ENCODE measurements at regions not wholly inside any gene's neighbourhood (a gene's known extent, or its start where the extent isn't known, plus 50 kb on each side); places are given as distances from the start of the nearest gene placed in this dataset.

DNA sequence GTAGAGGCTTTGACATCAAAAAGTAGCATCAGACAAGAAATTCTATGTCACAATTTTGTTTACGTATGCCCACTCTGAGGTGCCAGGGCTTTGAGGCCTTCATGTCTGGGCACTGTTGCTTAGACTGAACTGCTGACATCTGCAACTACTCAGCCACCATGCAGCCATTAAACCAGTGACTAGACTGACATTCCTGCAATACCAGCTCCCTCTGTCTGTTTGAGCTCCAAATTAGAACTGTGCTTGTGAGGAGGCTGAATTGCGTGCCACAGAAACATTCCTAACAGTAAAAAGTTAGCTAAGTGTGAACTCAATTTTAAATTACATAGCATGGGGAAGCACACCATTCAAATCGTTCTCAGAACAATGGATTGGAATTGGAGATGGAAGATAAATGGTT is 163.2 kb downstream of the INSIG2 start:
- Histone ChIP-seq H3K4me3 (ENCODE audit: low read depth, low read length) (no peak overlapping the region), H3K36me3 (ENCODE audit: control insufficient read depth, insufficient read depth, low read length) (no peaks in the 10 kb centered on the region), H3K4me1 (ENCODE audit: control insufficient read depth, insufficient read depth, low read length) (no peaks in the 10 kb centered on the region), H3K9me3 (ENCODE audit: control insufficient read depth, insufficient read depth, low read length) (no peaks in the 10 kb centered on the region), H3K27me3 (ENCODE audit: control insufficient read depth, insufficient read depth, low read length) (no peaks in the 10 kb centered on the region), H3K27ac (ENCODE audit: low read depth, low read length) (no peak overlapping the region)
- no peak for DNase-seq (ENCODE audit: low read depth in 4 of 6, low spot score in 6 of 6)
- 77% methylated on average over 1 of the region's 3 CpGs for whole genome bisulfite sequencing (ENCODE audit: insufficient coverage)

DNA sequence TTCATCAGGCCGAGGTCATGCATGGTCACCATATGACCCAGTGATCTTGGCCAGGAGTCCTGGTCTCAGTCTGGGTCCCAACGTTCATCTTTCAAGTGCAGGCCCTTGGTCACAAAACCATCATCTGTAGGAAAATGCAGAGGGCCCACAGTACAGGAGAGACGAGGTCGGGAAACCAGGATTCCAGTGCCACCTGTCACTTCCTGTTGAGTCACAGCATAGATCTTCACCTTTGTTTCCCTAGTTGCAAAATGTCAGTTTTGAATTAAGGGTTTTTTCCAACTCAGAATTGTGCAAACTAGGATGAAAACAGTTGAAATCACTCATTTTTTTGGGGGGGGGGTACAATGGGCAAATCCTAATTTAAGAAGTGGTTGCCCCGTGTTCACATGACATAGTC is 162.2 kb downstream of the INSIG2 start:
- Histone ChIP-seq H3K27ac (ENCODE audit: low read depth, low read length) (no peak overlapping the region), H3K36me3 (ENCODE audit: control insufficient read depth, insufficient read depth, low read length) (no peaks in the 10 kb centered on the region), H3K27me3 (ENCODE audit: control insufficient read depth, insufficient read depth, low read length) (no peaks in the 10 kb centered on the region), H3K4me1 (ENCODE audit: control insufficient read depth, insufficient read depth, low read length) (no peaks in the 10 kb centered on the region), H3K4me3 (ENCODE audit: low read depth, low read length) (no peak overlapping the region), H3K9me3 (ENCODE audit: control insufficient read depth, insufficient read depth, low read length) (no peaks in the 10 kb centered on the region)
- DNase-seq (ENCODE audit: low read depth in 4 of 6, low spot score in 6 of 6): no peak
- WGBS (ENCODE audit: insufficient coverage): 89% methylated on average over 5 of the region's 5 CpGs

DNA sequence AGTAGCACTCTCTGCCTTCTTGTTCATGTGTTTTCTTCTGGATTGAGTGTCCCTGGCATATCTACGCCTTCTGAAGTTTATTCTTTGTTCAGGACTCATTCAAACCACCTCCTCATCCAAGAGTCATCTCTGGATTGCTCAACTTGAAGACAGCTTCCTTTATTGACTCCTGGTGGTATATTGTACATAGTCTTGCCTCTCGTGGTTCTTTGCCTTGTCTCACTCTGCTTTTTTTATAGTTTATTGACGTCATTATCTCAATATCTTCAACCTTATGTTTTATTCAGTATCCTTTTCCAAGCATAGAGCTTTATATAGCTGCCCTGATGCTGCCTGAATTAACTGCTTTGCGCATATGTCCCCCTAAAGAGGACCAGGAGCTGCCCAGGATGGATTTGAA is 161.7 kb downstream of the INSIG2 start:
- Histone ChIP-seq H3K36me3 (ENCODE audit: control insufficient read depth, insufficient read depth, low read length) (no peaks in the 10 kb centered on the region), H3K4me3 (ENCODE audit: low read depth, low read length) (no peak overlapping the region), H3K27ac (ENCODE audit: low read depth, low read length) (no peak overlapping the region), H3K4me1 (ENCODE audit: control insufficient read depth, insufficient read depth, low read length) (no peaks in the 10 kb centered on the region), H3K27me3 (ENCODE audit: control insufficient read depth, insufficient read depth, low read length) (no peaks in the 10 kb centered on the region), H3K9me3 (ENCODE audit: control insufficient read depth, insufficient read depth, low read length) (no peaks in the 10 kb centered on the region)
- no peak for DNase-seq (ENCODE audit: low read depth in 4 of 6, low spot score in 6 of 6)
- WGBS (ENCODE audit: insufficient coverage): 33% methylated on average over 1 of the region's 4 CpGs

DNA sequence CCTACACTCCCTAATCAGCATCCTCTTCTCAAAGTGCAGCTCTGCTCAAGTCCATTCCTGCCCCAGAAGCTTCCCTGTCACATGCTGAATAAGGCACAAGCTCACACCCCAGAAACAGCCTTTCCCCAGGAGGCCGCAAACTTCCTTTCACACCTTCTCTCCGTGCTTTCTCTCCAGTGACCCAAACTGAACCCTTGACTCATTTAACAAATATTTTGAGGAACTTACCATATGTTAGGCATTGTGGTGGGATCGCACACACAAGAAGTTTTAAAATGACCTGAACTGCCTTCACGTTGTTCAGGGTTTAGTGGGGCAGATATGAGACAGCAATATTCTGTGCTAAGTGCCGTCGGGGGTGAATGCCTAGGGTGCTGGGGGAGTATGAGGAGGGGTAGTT is 161.3 kb downstream of the INSIG2 start:
- WGBS (ENCODE audit: insufficient coverage): no CpG with 5 or more reads among the region's 6 CpGs
- H3K27ac ChIP-seq (ENCODE audit: low read depth, low read length): no peak overlapping the region
- H3K27me3 ChIP-seq (ENCODE audit: control insufficient read depth, insufficient read depth, low read length): no peaks in the 10 kb centered on the region
- H3K4me3 ChIP-seq (ENCODE audit: low read depth, low read length): no peak overlapping the region
- DNase-seq (ENCODE audit: low read depth in 4 of 6, low spot score in 6 of 6): no peak
- H3K4me1 ChIP-seq (ENCODE audit: control insufficient read depth, insufficient read depth, low read length): no peaks in the 10 kb centered on the region
- H3K36me3 ChIP-seq (ENCODE audit: control insufficient read depth, insufficient read depth, low read length): no peaks in the 10 kb centered on the region
- H3K9me3 ChIP-seq (ENCODE audit: control insufficient read depth, insufficient read depth, low read length): no peaks in the 10 kb centered on the region

DNA sequence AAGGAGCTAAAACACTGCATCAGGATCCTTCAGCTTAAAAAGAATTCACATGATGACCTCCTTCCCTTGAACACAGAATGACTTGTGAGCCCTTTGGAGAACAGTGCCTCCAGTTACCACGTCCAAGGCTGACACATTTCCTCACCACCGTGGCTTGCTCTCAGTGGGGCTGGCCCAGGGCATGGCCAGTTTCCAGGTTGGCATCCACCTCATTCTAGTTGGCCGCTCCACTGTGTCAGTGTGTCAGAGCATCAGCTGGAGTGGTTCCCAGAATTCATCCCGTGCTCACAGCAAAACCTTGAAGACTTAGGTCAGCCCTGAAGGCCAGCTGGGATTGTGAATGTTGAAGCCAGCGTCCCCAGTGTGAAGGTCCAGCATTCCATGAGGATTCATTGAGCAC is 158.5 kb downstream of the INSIG2 start:
- WGBS (ENCODE audit: insufficient coverage): 45% methylated on average over 5 of the region's 5 CpGs
- no peaks in the 10 kb centered on the region for H3K27me3 ChIP-seq (ENCODE audit: control insufficient read depth, insufficient read depth, low read length)
- no peaks in the 10 kb centered on the region for H3K36me3 ChIP-seq (ENCODE audit: control insufficient read depth, insufficient read depth, low read length)
- no peaks in the 10 kb centered on the region for H3K9me3 ChIP-seq (ENCODE audit: control insufficient read depth, insufficient read depth, low read length)
- peak in 1 of 6 donors; percentile 47 for DNase-seq (ENCODE audit: low read depth in 4 of 6, low spot score in 6 of 6)
- H3K4me1 ChIP-seq (ENCODE audit: control insufficient read depth, insufficient read depth, low read length): no peaks in the 10 kb centered on the region
- no peak overlapping the region for H3K27ac ChIP-seq (ENCODE audit: low read depth, low read length)
- H3K4me3 ChIP-seq (ENCODE audit: low read depth, low read length): no peak overlapping the region

DNA sequence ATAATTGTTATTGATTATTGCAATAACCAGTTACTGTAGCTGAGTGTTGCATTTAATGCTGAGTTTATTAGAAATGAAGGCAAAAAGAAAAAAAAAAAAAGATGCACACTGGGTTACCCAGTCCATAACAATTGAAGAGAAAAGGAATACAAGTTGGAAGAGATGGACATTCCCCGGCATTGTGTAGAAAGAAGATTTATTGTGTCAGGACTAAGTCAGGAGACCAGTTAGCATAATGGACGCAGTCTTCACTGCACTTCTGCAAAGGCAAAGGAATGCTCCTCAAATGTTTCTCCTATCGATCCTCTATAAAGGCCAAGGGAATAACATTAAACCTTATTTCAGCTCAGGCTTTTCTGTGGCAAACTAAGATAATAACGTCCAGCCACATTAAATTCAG is 157.8 kb downstream of the INSIG2 start:
- DNase-seq (ENCODE audit: low read depth in 4 of 6, low spot score in 6 of 6): no peak
- no peaks in the 10 kb centered on the region for H3K27me3 ChIP-seq (ENCODE audit: control insufficient read depth, insufficient read depth, low read length)
- WGBS (ENCODE audit: insufficient coverage): 44% methylated on average over 3 of the region's 4 CpGs
- no peaks in the 10 kb centered on the region for H3K9me3 ChIP-seq (ENCODE audit: control insufficient read depth, insufficient read depth, low read length)
- no peak overlapping the region for H3K4me3 ChIP-seq (ENCODE audit: low read depth, low read length)
- no peaks in the 10 kb centered on the region for H3K36me3 ChIP-seq (ENCODE audit: control insufficient read depth, insufficient read depth, low read length)
- H3K4me1 ChIP-seq (ENCODE audit: control insufficient read depth, insufficient read depth, low read length): no peaks in the 10 kb centered on the region
- no peak overlapping the region for H3K27ac ChIP-seq (ENCODE audit: low read depth, low read length)

DNA sequence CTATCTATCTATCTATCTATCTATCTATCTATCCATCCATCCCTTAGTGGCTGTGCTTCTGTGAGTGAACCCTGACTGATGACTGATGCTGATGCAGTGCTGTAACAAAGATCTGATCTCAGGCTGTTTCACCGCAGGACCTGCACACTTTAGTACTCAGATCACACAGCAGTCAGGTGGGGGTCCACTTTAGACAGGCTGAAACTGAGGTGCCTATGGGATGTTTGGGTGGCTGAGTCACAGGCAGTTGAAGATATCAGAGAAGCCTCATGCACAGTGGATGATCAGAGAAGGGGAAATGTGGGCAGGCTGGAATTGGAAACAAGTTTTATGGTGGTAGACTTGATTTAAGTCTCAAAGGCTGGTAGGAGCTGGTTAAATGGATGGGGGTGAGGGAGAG is 156.4 kb downstream of the INSIG2 start:
- WGBS (ENCODE audit: insufficient coverage): 100% methylated on average over 1 of the region's 1 CpG
- H3K9me3 ChIP-seq (ENCODE audit: control insufficient read depth, insufficient read depth, low read length): no peaks in the 10 kb centered on the region
- H3K36me3 ChIP-seq (ENCODE audit: control insufficient read depth, insufficient read depth, low read length): no peaks in the 10 kb centered on the region
- no peak overlapping the region for H3K4me3 ChIP-seq (ENCODE audit: low read depth, low read length)
- H3K27ac ChIP-seq (ENCODE audit: low read depth, low read length): no peak overlapping the region
- no peaks in the 10 kb centered on the region for H3K27me3 ChIP-seq (ENCODE audit: control insufficient read depth, insufficient read depth, low read length)
- no peak for DNase-seq (ENCODE audit: low read depth in 4 of 6, low spot score in 6 of 6)
- H3K4me1 ChIP-seq (ENCODE audit: control insufficient read depth, insufficient read depth, low read length): no peaks in the 10 kb centered on the region

DNA sequence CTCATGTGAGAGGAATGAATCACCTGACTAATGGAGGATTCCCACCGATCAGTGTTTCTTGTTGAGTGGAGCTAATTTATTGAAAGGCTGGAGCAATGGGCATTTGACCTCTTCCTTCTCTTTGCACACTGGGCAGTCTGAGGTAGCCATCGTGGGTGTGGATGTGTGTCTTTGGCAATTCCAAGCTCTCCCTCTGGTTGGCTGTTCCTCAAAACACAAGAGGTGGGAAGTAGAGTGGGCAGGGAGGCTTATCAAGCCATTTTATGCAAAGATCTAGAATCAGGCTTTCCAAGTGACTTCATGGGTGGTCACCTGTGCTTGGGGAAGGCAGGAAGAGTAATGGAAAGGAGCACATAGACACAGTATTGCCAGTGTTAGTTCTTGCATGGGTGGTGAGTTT is 154.8 kb downstream of the INSIG2 start:
- 67% methylated on average over 2 of the region's 2 CpGs for WGBS (ENCODE audit: insufficient coverage)
- H3K9me3 ChIP-seq (ENCODE audit: control insufficient read depth, insufficient read depth, low read length): no peaks in the 10 kb centered on the region
- no peaks in the 10 kb centered on the region for H3K27me3 ChIP-seq (ENCODE audit: control insufficient read depth, insufficient read depth, low read length)
- DNase-seq (ENCODE audit: low read depth in 4 of 6, low spot score in 6 of 6): no peak
- H3K36me3 ChIP-seq (ENCODE audit: control insufficient read depth, insufficient read depth, low read length): no peaks in the 10 kb centered on the region
- no peak overlapping the region for H3K4me3 ChIP-seq (ENCODE audit: low read depth, low read length)
- H3K27ac ChIP-seq (ENCODE audit: low read depth, low read length): no peak overlapping the region
- no peaks in the 10 kb centered on the region for H3K4me1 ChIP-seq (ENCODE audit: control insufficient read depth, insufficient read depth, low read length)

DNA sequence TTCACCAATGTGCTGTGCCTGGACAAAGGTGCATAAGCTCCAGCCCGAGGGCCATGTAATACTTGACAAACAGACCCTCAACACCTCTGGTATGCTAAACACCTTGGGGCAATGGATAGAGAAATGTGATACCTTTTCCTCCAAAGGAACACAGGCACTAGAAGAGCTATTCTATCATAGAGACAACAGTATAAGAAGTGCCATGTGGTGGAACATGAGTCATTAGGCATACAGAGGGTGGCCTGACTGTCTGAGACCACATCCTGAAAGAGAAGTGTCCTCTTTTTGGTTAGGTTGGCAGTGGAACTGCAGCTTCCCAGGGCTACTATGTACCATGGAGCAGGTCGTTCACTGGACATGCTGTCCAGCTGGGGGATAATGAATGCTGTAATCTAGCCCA is 153.9 kb downstream of the INSIG2 start:
- Histone ChIP-seq H3K27me3 (ENCODE audit: control insufficient read depth, insufficient read depth, low read length) (no peaks in the 10 kb centered on the region), H3K36me3 (ENCODE audit: control insufficient read depth, insufficient read depth, low read length) (no peaks in the 10 kb centered on the region), H3K4me1 (ENCODE audit: control insufficient read depth, insufficient read depth, low read length) (no peaks in the 10 kb centered on the region), H3K27ac (ENCODE audit: low read depth, low read length) (no peak overlapping the region), H3K4me3 (ENCODE audit: low read depth, low read length) (no peak overlapping the region), H3K9me3 (ENCODE audit: control insufficient read depth, insufficient read depth, low read length) (no peaks in the 10 kb centered on the region)
- DNase-seq (ENCODE audit: low read depth in 4 of 6, low spot score in 6 of 6): no peak
- WGBS (ENCODE audit: insufficient coverage): 75% methylated on average over 1 of the region's 2 CpGs

DNA sequence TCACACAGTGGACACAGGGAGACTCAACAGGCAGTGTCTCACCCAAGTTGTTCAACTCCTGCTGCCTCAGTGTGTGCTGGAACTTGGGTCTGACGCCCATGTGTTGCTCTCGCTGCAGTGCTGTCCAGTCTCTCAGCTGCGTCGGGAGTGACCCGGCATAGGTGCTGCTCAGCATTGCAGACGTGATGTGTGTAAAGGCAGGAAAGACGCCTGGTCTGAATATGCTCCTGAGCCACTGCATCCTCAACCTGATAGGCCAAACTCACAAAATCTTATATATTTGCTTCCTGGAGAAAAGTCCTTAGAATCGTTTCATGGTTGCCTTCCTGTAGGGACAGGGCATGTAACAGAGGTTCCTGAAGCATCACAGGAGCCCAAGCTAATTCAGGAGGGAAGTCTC is 152.9 kb downstream of the INSIG2 start:
- no peaks in the 10 kb centered on the region for H3K27me3 ChIP-seq (ENCODE audit: control insufficient read depth, insufficient read depth, low read length)
- no peak overlapping the region for H3K27ac ChIP-seq (ENCODE audit: low read depth, low read length)
- WGBS (ENCODE audit: insufficient coverage): 79% methylated on average over 5 of the region's 8 CpGs
- DNase-seq (ENCODE audit: low read depth in 4 of 6, low spot score in 6 of 6): no peak
- H3K4me3 ChIP-seq (ENCODE audit: low read depth, low read length): no peak overlapping the region
- no peaks in the 10 kb centered on the region for H3K4me1 ChIP-seq (ENCODE audit: control insufficient read depth, insufficient read depth, low read length)
- no peaks in the 10 kb centered on the region for H3K9me3 ChIP-seq (ENCODE audit: control insufficient read depth, insufficient read depth, low read length)
- no peaks in the 10 kb centered on the region for H3K36me3 ChIP-seq (ENCODE audit: control insufficient read depth, insufficient read depth, low read length)
